ENCODE measurements at regions not wholly inside any gene's neighbourhood (a gene's known extent, or its start where the extent isn't known, plus 50 kb on each side); places are given as distances from the start of the nearest gene placed in this dataset.

DNA sequence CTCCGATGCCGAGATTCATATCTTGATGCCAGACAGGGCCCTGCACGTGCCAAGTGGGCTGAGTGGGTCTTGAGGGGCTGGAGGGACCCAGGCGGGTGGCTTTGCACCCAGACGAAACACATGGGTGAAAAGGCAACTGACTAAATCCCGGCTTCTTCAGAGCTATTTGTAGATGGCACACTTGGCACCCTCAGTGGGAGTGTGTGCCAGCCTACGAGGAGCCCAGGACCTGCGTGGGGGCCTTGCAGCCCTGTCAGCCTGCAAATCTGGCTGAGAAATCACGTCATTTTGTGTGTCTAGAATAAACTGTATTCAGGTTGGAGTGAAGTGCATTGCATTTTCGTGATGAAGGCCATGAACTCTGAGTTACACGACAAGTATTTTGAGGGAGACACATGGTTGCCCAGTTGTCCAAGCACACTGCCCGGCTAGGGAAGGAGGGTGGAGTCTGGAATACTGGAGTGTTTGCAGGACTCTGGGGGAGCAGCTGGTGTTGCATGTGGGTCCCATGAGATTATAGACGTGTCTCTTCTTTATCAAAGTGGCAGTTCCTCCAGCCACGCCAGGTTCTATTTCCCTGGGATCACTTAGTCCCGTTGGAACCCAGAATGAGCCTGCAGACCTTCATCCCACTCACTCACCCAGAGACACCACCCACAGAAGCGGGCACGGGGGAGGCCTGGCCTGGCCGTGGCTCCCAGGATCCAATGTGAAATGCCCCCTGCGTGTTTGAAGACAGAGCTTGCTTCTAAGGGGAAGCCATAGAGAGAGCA, 60.2 kb downstream of the DLL1 start:
- Histone ChIP-seq H3K9me3 (ENCODE audit: insufficient read depth in 2 of 2, low read depth in 1 of 2, low read length in 1 of 2) (no peaks in the 10 kb centered on the region), H3K14ac (ENCODE audit: insufficient read length) (no peak overlapping the region), H3K23ac (ENCODE audit: insufficient read length) (no peak overlapping the region), H2BK20ac (ENCODE audit: low read length) (no peak overlapping the region), H2BK5ac (ENCODE audit: low read depth, low read length) (no peak overlapping the region), H3K4me1 (replicated peaks in 1 of 4; ENCODE audit: control insufficient read depth in 3 of 4, insufficient read depth in 4 of 4, low read length in 3 of 4) (peaks cover 0 to 7% (median 3%) of the 10 kb centered on the region in 4 experiments; a peak in 5 of 7 replicates), H4K8ac (ENCODE audit: extremely low read depth, insufficient read depth, low read length) (peak overlapping the region; percentile 53; the same call in 1 of the 2 replicates), H2BK120ac (replicated peaks; ENCODE audit: low read depth, low read length) (no peak overlapping the region), H2BK12ac (ENCODE audit: low read depth, low read length) (no peak overlapping the region), H3K56ac (replicated peaks; ENCODE audit: insufficient read length, low read depth, low read length) (no peak overlapping the region), H3K23me2 (ENCODE audit: low read depth, low read length) (no peaks in the 10 kb centered on the region; the same call in 1 of the 2 replicates), H3K4ac (replicated peaks; ENCODE audit: insufficient read length, low read depth, low read length) (no peak overlapping the region), H3K4me3 (ENCODE audit: extremely low read depth in 1 of 4, insufficient read depth in 2 of 4, low read depth in 3 of 4, low read length in 4 of 4) (no peak overlapping the region), H4K20me1 (replicated peaks in 1 of 2; ENCODE audit: control insufficient read depth in 1 of 2, insufficient read depth in 2 of 2, low read length in 2 of 2) (no peaks in the 10 kb centered on the region), H4K5ac (ENCODE audit: insufficient read length, low read depth, low read length) (no peak overlapping the region), H2BK15ac (ENCODE audit: low read length) (no peak overlapping the region), H3K9ac (replicated peaks in 1 of 4; ENCODE audit: extremely low read depth in 1 of 4, low read depth in 3 of 4, low read length in 3 of 4) (no peak overlapping the region), H3K79me1 (ENCODE audit: low read depth, low read length) (no peaks in the 10 kb centered on the region), H3K27me3 (replicated peaks in 1 of 4; ENCODE audit: control insufficient read depth in 3 of 4, extremely low read depth in 1 of 4, insufficient read depth in 3 of 4, low read length in 3 of 4) (no peaks in the 10 kb centered on the region; a peak in 1 of 7 replicates), H3K27ac (ENCODE audit: low read depth, low read length) (no peak overlapping the region), H2AFZ (ENCODE audit: low read length) (no peak overlapping the region), H3K4me2 (ENCODE audit: insufficient read depth in 1 of 2, low read depth in 2 of 2, low read length in 2 of 2) (no peak overlapping the region), H3K18ac (ENCODE audit: extremely low read depth, low read length) (no peak overlapping the region), H3K79me2 (ENCODE audit: control insufficient read depth in 1 of 2, insufficient read depth in 2 of 2, low read length in 2 of 2) (no peaks in the 10 kb centered on the region), H4K91ac (replicated peaks; ENCODE audit: insufficient read length, low read length) (no peak overlapping the region), H2AK5ac (ENCODE audit: low read depth, low read length) (no peak overlapping the region), H3K36me3 (ENCODE audit: control insufficient read depth in 2 of 4, insufficient read depth in 4 of 4, low read length in 3 of 4) (no peaks in the 10 kb centered on the region)
- CTCF ChIA-PET (ENCODE audit: partially characterized antibody): interaction anchor here (0.9 to 1.0 kb wide), 2 partner anchors 8 to 101 kb away, joined by 4 read pairs; no protein-coding TSS in a partner anchor
- no peak for FAIRE-seq
- 92% methylated on average over 19 of the region's 19 CpGs; no CpG with 5 or more reads in 1 of the 2 experiments for WGBS, 2 experiments (ENCODE audit: extremely low coverage in 1 of 2, insufficient coverage in 1 of 2, insufficient read length in 1 of 2, insufficient replicate concordance in 2 of 2, low coverage in 1 of 2, low lambda C conversion rate in 2 of 2, missing lambda C conversion rate in 1 of 2)
- no peak for TF ChIP-seq BRCA1 (IDR thresholded peaks at IDR 0.05; ENCODE audit: low read depth, low read length)
- TF ChIP-seq FOSL1 (IDR thresholded peaks at IDR 0.05; ENCODE audit: insufficient read depth, low read depth, low read length): no peak
- no peak for TF ChIP-seq POLR2AphosphoS5 (IDR thresholded peaks at IDR 0.05; ENCODE audit: low read depth, low read length)
- no peak for TF ChIP-seq MAFK (IDR thresholded peaks at IDR 0.05; ENCODE audit: low read depth, low read length)
- TF ChIP-seq YY1 (IDR thresholded peaks at IDR 0.05; ENCODE audit: low read depth, low read length): no peak
- no peak for DNase-seq (ENCODE audit: low read depth in 1 of 2, low spot score in 2 of 2)
- POLR2A ChIA-PET (ENCODE audit: partially characterized antibody): interaction anchor here (2.1 kb wide), 1 partner anchor 61 kb away, joined by 6 read pairs; the partner anchor contains the start of gene DLL1

Data from H1 (cell line).